ENCODE measurements at regions not wholly inside any gene's neighbourhood (a gene's known extent, or its start where the extent isn't known, plus 50 kb on each side); places are given as distances from the start of the nearest gene placed in this dataset.

GRCh38 chr3:139284221-139284620 lies 59.6 kb upstream of the MRPS22 start:
- Mint-ChIP-seq H3K27me3 (ENCODE audit: low read depth) (no peaks in the 10 kb centered on the region; the same call in none of the 2 replicates), H3K9me3 (peaks cover 2% of the 10 kb centered on the region; the same call in 1 of the 2 replicates), H3K4me3 (no peak overlapping the region), H3K36me3 (no peaks in the 10 kb centered on the region), H3K27ac (no peak overlapping the region), H3K4me1 (no peaks in the 10 kb centered on the region)
- no peak for DNase-seq (ENCODE audit: low spot score)
- TF ChIP-seq, protein P1, sequence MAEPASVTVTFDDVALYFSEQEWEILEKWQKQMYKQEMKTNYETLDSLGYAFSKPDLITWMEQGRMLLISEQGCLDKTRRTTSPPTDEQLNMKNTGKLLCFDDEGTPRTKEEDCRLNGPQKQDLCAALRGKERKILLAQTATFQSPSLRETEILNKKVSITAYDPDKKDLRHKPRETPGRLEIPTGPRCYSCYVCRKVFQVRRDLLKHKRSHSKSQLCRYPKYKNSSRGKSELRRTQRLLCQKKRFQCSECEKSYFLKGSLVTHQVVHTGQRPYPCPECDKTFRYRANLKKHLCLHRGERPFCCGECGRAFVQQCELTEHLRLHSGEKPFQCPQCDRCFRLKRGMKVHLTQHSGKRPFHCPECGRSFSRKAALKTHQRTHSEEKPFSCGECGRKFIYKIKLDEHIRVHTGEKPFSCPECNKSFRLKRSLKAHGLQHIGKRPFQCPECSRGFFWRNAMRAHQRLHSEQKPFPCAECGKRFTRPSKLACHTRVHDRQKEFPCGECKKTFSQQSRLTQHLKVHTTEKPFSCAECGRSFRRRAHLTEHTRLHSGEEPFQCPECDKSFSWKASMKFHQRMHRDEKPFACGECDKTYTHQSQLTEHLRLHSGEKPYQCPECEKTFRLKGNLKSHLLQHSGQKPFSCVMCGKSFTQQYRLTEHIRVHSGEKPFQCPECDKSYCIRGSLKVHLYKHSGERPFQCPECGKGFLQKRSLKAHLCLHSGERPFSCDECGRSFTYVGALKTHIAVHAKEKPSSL (CRISPR knock-in tag; conservative IDR thresholded peaks at IDR 0.05): no peak
- TF ChIP-seq CDX4 (CRISPR knock-in tag; IDR thresholded peaks at IDR 0.05; ENCODE audit: borderline replicate concordance) (no peak), CREB1 (CRISPR knock-in tag; IDR thresholded peaks at IDR 0.05) (no peak), GTF2I (CRISPR knock-in tag; conservative IDR thresholded peaks at IDR 0.05) (no peak), ATF3 (CRISPR knock-in tag; conservative IDR thresholded peaks at IDR 0.05) (no peak), NR3C1 (CRISPR knock-in tag; conservative IDR thresholded peaks at IDR 0.05; ENCODE audit: low read depth) (no peak), ZNF423 (CRISPR knock-in tag; IDR thresholded peaks at IDR 0.05) (no peak), ZNF138 (CRISPR knock-in tag; conservative IDR thresholded peaks at IDR 0.05) (no peak), ZNF121 (CRISPR knock-in tag; IDR thresholded peaks at IDR 0.05) (no peak), ELF4 (CRISPR knock-in tag; IDR thresholded peaks at IDR 0.05; ENCODE audit: low read depth) (no peak), FOXJ3 (CRISPR knock-in tag; IDR thresholded peaks at IDR 0.05; ENCODE audit: borderline replicate concordance) (no peak), HMGA2 (CRISPR knock-in tag; IDR thresholded peaks at IDR 0.05) (no peak)
- TF ChIP-seq, protein P2, sequence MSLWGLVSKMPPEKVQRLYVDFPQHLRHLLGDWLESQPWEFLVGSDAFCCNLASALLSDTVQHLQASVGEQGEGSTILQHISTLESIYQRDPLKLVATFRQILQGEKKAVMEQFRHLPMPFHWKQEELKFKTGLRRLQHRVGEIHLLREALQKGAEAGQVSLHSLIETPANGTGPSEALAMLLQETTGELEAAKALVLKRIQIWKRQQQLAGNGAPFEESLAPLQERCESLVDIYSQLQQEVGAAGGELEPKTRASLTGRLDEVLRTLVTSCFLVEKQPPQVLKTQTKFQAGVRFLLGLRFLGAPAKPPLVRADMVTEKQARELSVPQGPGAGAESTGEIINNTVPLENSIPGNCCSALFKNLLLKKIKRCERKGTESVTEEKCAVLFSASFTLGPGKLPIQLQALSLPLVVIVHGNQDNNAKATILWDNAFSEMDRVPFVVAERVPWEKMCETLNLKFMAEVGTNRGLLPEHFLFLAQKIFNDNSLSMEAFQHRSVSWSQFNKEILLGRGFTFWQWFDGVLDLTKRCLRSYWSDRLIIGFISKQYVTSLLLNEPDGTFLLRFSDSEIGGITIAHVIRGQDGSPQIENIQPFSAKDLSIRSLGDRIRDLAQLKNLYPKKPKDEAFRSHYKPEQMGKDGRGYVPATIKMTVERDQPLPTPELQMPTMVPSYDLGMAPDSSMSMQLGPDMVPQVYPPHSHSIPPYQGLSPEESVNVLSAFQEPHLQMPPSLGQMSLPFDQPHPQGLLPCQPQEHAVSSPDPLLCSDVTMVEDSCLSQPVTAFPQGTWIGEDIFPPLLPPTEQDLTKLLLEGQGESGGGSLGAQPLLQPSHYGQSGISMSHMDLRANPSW (CRISPR knock-in tag; conservative IDR thresholded peaks at IDR 0.05; ENCODE audit: low read depth): no peak
- TF ChIP-seq, protein P3, sequence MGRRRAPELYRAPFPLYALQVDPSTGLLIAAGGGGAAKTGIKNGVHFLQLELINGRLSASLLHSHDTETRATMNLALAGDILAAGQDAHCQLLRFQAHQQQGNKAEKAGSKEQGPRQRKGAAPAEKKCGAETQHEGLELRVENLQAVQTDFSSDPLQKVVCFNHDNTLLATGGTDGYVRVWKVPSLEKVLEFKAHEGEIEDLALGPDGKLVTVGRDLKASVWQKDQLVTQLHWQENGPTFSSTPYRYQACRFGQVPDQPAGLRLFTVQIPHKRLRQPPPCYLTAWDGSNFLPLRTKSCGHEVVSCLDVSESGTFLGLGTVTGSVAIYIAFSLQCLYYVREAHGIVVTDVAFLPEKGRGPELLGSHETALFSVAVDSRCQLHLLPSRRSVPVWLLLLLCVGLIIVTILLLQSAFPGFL (CRISPR knock-in tag; IDR thresholded peaks at IDR 0.05; ENCODE audit: borderline replicate concordance): no peak
- POLR2A ChIA-PET: no interaction called here
- CTCF ChIA-PET: interaction anchor here (0.6 to 1.4 kb wide), 2 partner anchors 36 to 1409 kb away, joined by 3 to 4 read pairs; no protein-coding TSS in a partner anchor
- ATAC-seq: no peak

DNA sequence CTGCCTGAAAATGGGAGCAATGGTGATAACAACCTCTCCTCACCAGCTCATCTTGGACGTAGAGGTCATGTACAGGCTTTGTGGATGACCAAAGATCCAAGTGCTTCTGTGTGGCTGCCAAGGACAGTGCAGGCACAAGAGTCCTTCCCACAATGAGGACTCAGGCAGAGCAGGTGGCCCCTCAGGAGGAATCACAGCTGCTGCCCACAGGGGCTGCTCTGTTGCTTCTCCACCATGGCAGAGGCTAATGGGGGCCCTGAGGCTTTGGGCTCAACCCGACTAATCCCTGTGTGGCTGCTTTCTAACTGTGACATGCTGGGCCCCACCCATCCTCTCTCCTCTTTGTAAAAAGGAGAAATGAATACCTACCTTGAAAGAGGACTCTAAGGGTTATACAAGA lies 58.1 kb upstream of the MRPS22 start:
- ChIA-PET CTCF (no interaction called here), POLR2A (no interaction called here)
- ATAC-seq (no peak), DNase-seq (ENCODE audit: low spot score) (no peak)
- Mint-ChIP-seq H3K27me3 (ENCODE audit: low read depth) (no peaks in the 10 kb centered on the region; the same call in none of the 2 replicates), H3K9me3 (no peaks in the 10 kb centered on the region), H3K27ac (no peak overlapping the region), H3K4me1 (no peaks in the 10 kb centered on the region), H3K4me3 (no peak overlapping the region), H3K36me3 (no peaks in the 10 kb centered on the region)
- TF ChIP-seq MLX (CRISPR knock-in tag; IDR thresholded peaks at IDR 0.05) (no peak), AR (CRISPR knock-in tag; IDR thresholded peaks at IDR 0.05) (no peak)

All from WTC11 (cell line).